B cell (primary cell): ENCODE measurements at regions not wholly inside any gene's neighbourhood (a gene's known extent, or its start where the extent isn't known, plus 50 kb on each side); places are given as distances from the start of the nearest gene placed in this dataset.

Experiments used
- ATAC-seq: fragments of 200-7000 bp; cut with Tn5 transposase; one replicate; pipeline ENCODE4 v1.10.0; 2021; ENCODE audit warnings: low read depth, mild to moderate bottlenecking, moderate number of reproducible peaks, moderate library complexity
- CTCF ChIA-PET: fragments of 350-600 bp; sonication (Branson Sonifier 250); formaldehyde crosslinking; loops from one replicate; lab custom pipeline; 2021; ENCODE audit warnings: antibody characterized with exemption, inconsistent platforms; lab: Charles Lee
- POLR2A ChIA-PET: fragments of 350-600 bp; sonication (Branson Sonifier 250); formaldehyde crosslinking; loops from one replicate; lab custom pipeline; 2021; ENCODE audit warnings: antibody characterized with exemption; lab: Charles Lee
- DNase-seq: peaks from one replicate; pipeline ENCODE4 v3.0.0; 2013
- H2AFZ ChIP-seq: 2 replicates; pipeline ENCODE4 v1.6.1; 2012; ENCODE audit warnings: mild to moderate bottlenecking, low read depth, low read length; ENCODE audit not compliant: insufficient read depth, poor library complexity, severe bottlenecking
- H3K27ac ChIP-seq, 2 donors: 1 replicate in 1 of 2; 2 replicates in 1 of 2; pipeline ENCODE4 v1.5.1; 2012 to 2013; ENCODE audit warnings: low read length in 2 of 2, mild to moderate bottlenecking in 2 of 2, moderate library complexity in 1 of 2
- H3K27me3 ChIP-seq, 4 experiments: fragments of 200-600 bp in 1 of 4; sonication (generic) in 1 of 4; replicated peaks in 1 of 4; 1 replicate in 2 of 4; 2 replicates in 2 of 4; pipeline versions ENCODE4 v1.6.1 to v1.7.0; 2013 to 2016; ENCODE audit warnings: low read length in 3 of 4, mild to moderate bottlenecking in 2 of 4, mixed read lengths in 1 of 4, moderate library complexity in 1 of 4; ENCODE audit not compliant: insufficient read depth in 4 of 4, control insufficient read depth in 3 of 4; ENCODE audit errors: control extremely low read depth in 1 of 4
- H3K36me3 ChIP-seq, 2 experiments: replicated peaks in 1 of 2; 1 replicate in 1 of 2; 2 replicates in 1 of 2; pipeline versions ENCODE4 v1.6.1 to v1.7.1; 2013; ENCODE audit warnings: low read length in 1 of 2; ENCODE audit not compliant: insufficient read depth in 2 of 2, control insufficient read depth in 1 of 2; ENCODE audit errors: control extremely low read depth in 1 of 2, extremely low read depth in 1 of 2
- H3K4me1 ChIP-seq, 2 donors: fragments of 200-600 bp in 1 of 2; sonication (generic) in 1 of 2; 1 replicate in 1 of 2; 2 replicates in 1 of 2; pipeline versions ENCODE4 v1.5.1 to v1.6.1; 2013 to 2017; ENCODE audit warnings: low read length in 2 of 2; ENCODE audit not compliant: control insufficient read depth in 2 of 2, insufficient read depth in 2 of 2
- H3K4me2 ChIP-seq: replicated peaks from 2 replicates; pipeline ENCODE3; 2012; ENCODE audit warnings: mild to moderate bottlenecking, low read depth, low read length; ENCODE audit not compliant: poor library complexity, severe bottlenecking
- H3K4me3 ChIP-seq, 5 experiments: fragments of 200-600 bp in 1 of 5; sonication (generic) in 1 of 5; 1 replicate in 3 of 5; 2 replicates in 2 of 5; pipeline versions ENCODE4 v1.5.1 to v1.7.0; 2011 to 2016; ENCODE audit warnings: low read length in 4 of 5, mild to moderate bottlenecking in 4 of 5, low read depth in 2 of 5, control low read depth in 1 of 5, moderate library complexity in 1 of 5; ENCODE audit not compliant: insufficient read depth in 1 of 5; ENCODE audit errors: control extremely low read depth in 1 of 5, extremely low read depth in 1 of 5
- H3K79me2 ChIP-seq: fragments of 200-600 bp; sonication (generic); one replicate; pipeline ENCODE4 v1.6.0; 2016; ENCODE audit warnings: low read length; ENCODE audit not compliant: control insufficient read depth, insufficient read depth
- H3K9ac ChIP-seq: fragments of 200-600 bp; sonication (generic); 2 replicates; pipeline ENCODE4 v1.6.1; 2017; ENCODE audit warnings: mild to moderate bottlenecking, low read length, moderate library complexity
- H3K9me3 ChIP-seq, 3 donors: one replicate each; pipeline versions ENCODE4 v1.6.1 to v1.7.1; 2013; ENCODE audit warnings: low read length in 2 of 3; ENCODE audit not compliant: control insufficient read depth in 2 of 3, insufficient read depth in 1 of 3; ENCODE audit errors: control extremely low read depth in 1 of 3
- H4K20me1 ChIP-seq: 2 replicates; pipeline ENCODE4 v1.6.0; 2012; ENCODE audit warnings: mild to moderate bottlenecking, low read length; ENCODE audit not compliant: insufficient read depth, control insufficient read depth, poor library complexity, severe bottlenecking
- H3K27ac Mint-ChIP-seq: one replicate; pipeline ENCODE4 v1.8.0; 2021; ENCODE audit warnings: mixed read lengths
- H3K27me3 Mint-ChIP-seq: one replicate; pipeline ENCODE4 v1.8.0; 2021; ENCODE audit warnings: mixed read lengths
- H3K4me1 Mint-ChIP-seq: one replicate; pipeline ENCODE4 v1.8.0; 2021; ENCODE audit warnings: mixed read lengths
- H3K4me3 Mint-ChIP-seq: one replicate; pipeline ENCODE4 v1.8.0; 2021; ENCODE audit warnings: mixed read lengths
- H3K9me3 Mint-ChIP-seq: one replicate; pipeline ENCODE4 v1.8.0; 2022; ENCODE audit warnings: mixed read lengths; ENCODE audit not compliant: insufficient read depth
- CTCF ChIP-seq: fragments of 200-600 bp; IDR thresholded peaks from one replicate; pipeline ENCODE4 v1.8.0; 2022; ENCODE audit warnings: antibody characterized with exemption, mild to moderate bottlenecking
- EZH2 ChIP-seq: IDR thresholded peaks from 2 replicates; pipeline ENCODE4 v1.6.1; 2012; ENCODE audit warnings: borderline replicate concordance, low read depth, mild to moderate bottlenecking, moderate library complexity, low read length; ENCODE audit not compliant: insufficient read depth, poor library complexity, severe bottlenecking
- WGBS: methylation state at CpG from one replicate; pipeline ENCODE4 v1.1.5; 2013; ENCODE audit warnings: missing lambda C conversion rate; ENCODE audit not compliant: insufficient coverage; 5-methylcytosine and 5-hydroxymethylcytosine counted together
- intact Hi-C: fragments of 100-400 bp; cut with micrococcal nuclease; formaldehyde crosslinking; loops from one replicate; pipeline ENCODE4 v1.10.0; 2022

DNA sequence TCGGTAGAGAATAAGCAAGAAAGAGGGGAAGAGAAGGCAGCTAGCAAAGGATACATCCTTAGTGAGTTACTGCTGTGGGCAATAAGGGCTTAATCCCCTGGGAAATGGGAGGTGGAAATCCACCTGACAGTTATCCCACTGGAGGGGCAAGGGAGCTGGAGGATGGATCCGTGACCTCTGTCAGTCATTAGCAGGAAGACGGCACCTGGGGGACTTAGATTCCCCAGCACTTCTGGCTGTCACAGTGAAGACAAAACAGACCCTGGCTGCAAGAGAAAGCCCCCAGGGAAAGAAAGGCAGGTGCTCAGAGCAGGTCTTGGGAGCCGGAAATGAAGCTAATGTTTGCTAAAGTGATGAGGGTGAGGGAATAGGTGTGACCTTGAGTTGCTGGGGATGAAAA, 70.4 kb upstream of the MRI1 start:
- TF ChIP-seq EZH2, result no peak
- no peak for TF ChIP-seq CTCF
- Histone ChIP-seq H2AFZ (no peak overlapping the region), H3K9me3 (peaks cover 0 to 11% (median 0%) of the 10 kb centered on the region in 3 donors), H3K79me2 (no peaks in the 10 kb centered on the region), H3K36me3 (no peaks in the 10 kb centered on the region), H3K4me3 (no peak overlapping the region), H3K4me1 (no peaks in the 10 kb centered on the region), H3K4me2 (no peak overlapping the region), H3K27me3 (peaks cover 0 to 19% (median 0%) of the 10 kb centered on the region in 4 experiments), H3K27ac (no peak overlapping the region), H4K20me1 (no peaks in the 10 kb centered on the region), H3K9ac (no peak overlapping the region)
- H3K4me3 Mint-ChIP-seq, result no peak overlapping the region
- DNase-seq (no peak), ATAC-seq (no peak)
- H3K27ac Mint-ChIP-seq, result no peak overlapping the region
- POLR2A ChIA-PET, result no interaction called here
- peaks cover 25% of the 10 kb centered on the region for H3K27me3 Mint-ChIP-seq
- H3K9me3 Mint-ChIP-seq, result no peaks in the 10 kb centered on the region
- intact Hi-C loops, result no loop called here
- 92% methylated on average over 4 of the region's 4 CpGs for WGBS
- no peaks in the 10 kb centered on the region for H3K4me1 Mint-ChIP-seq
- CTCF ChIA-PET, result no interaction called here

DNA sequence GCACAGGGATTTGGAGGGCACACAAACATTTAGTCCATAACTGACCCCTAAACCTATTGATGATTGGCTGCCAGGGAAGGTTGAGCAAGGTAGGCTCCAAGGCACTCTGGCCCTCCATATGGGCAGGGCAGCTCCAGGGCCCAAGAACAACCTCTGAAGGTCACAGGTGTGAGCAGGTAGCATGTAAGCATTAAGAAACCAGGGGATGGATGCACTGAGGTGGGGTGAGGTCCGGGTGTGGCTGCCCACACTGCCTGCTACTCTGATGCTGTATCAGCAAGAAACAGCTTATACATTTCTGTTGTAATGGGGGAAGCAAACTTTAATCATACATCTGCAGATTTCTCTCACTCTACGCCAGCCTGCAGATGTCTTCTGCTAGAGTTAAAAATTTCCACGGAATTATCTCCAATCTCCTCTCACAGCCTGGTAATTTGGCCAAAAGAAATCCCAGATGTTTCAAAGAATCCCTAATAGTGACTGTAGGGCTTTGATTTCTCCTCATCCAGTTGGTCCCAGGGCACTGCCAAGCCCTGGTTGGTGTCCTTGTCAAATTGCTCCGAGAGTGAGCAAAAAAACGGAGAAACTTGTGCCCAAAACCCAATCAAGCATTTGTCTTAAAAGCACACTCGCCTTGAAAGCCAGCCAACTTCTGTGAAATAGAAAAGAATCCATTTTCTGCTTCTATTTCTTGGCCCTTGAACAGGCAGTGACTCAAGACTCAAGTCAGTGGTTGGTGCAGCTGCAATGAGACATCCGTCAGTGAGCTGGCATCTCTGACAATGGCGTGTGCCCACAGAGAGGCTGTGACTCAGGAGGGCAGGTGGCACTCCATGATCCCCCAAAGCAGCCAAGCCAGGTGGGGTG, 72.5 kb upstream of the MRI1 start:
- Histone ChIP-seq H3K79me2 (no peaks in the 10 kb centered on the region), H4K20me1 (no peaks in the 10 kb centered on the region), H3K36me3 (no peaks in the 10 kb centered on the region), H3K4me1 (no peaks in the 10 kb centered on the region), H3K27me3 (peaks cover 0 to 17% (median 0%) of the 10 kb centered on the region in 4 experiments), H3K4me2 (no peak overlapping the region), H3K27ac (no peak overlapping the region), H3K9me3 (peaks cover 0 to 12% (median 0%) of the 10 kb centered on the region in 3 donors), H3K4me3 (no peak overlapping the region), H2AFZ (no peak overlapping the region), H3K9ac (no peak overlapping the region)
- Mint-ChIP-seq H3K4me1 (no peaks in the 10 kb centered on the region), H3K4me3 (no peak overlapping the region), H3K27ac (no peak overlapping the region), H3K27me3 (peaks cover 27% of the 10 kb centered on the region), H3K9me3 (no peaks in the 10 kb centered on the region)
- DNase-seq (no peak), ATAC-seq (no peak)
- POLR2A ChIA-PET, result no interaction called here
- 71% methylated on average over 3 of the region's 8 CpGs for WGBS
- intact Hi-C loops, result no loop called here
- CTCF ChIA-PET, result no interaction called here
- TF ChIP-seq EZH2, result no peak
- no peak for TF ChIP-seq CTCF
